NT2/D1 (cell line): ENCODE measurements at regions not wholly inside any gene's neighbourhood (a gene's known extent, or its start where the extent isn't known, plus 50 kb on each side); places are given as distances from the start of the nearest gene placed in this dataset.
"Not testable (repeated sequence)": the region's sequence is repeated elsewhere in the genome, so short reads cannot be mapped to it uniquely, and the experiment has no call there.

Experiments used
- SUZ12 ChIP-seq: IDR thresholded peaks from 2 replicates; pipeline ENCODE4 v1.6.1; 2011; ENCODE audit not compliant: insufficient read length, insufficient read depth; ENCODE audit errors: extremely low read depth
- YY1 ChIP-seq: IDR thresholded peaks from 2 replicates; pipeline ENCODE4 v1.6.1; 2011; ENCODE audit not compliant: insufficient read length, insufficient read depth

DNA sequence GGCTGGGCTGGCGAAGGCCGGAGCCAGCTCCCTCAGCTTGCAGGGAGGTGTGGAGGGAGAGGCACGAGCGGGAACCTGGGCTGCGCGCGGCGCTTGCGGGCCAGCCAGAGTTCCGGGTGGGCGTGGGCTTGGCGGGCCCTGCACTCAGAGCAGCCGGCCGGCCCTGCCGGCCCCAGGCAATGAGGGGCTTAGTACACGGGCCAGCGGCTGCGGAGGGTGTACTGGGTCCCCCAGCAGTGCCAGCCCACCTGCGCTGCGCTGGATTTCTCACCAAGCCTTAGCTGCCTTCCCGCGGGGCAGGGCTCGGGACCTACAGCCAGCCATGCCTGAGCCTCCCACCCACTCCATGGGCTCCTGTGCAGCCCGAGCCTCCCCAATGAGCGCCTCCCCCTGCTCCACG is 1021.4 kb downstream of the PLA2G4A start:
- not testable (repeated sequence) for TF ChIP-seq YY1, SUZ12
